GM18907 (cell line): ENCODE measurements at regions not wholly inside any gene's neighbourhood (a gene's known extent, or its start where the extent isn't known, plus 50 kb on each side); places are given as distances from the start of the nearest gene placed in this dataset.

ENCODE experiments used
- ATAC-seq: cut with Tn5 transposase; IDR thresholded peaks from one replicate; pipeline ENCODE4 v1.9.1; 2021; ENCODE audit warnings: mild to moderate bottlenecking, moderate library complexity; ENCODE audit not compliant: unreplicated experiment

GRCh38 chr7:23971031-23971430 lies 261.0 kb downstream of the STK31 start:
- ATAC-seq: no peak

- no peak for ATAC-seq
Measured at GRCh38 chr7:23972057-23972456, 262.0 kb downstream of the STK31 start.

GRCh38 chr7:23973264-23973663 lies 263.2 kb downstream of the STK31 start:
- ATAC-seq: no peak

- ATAC-seq: no peak
Measured at GRCh38 chr7:23980081-23980480, 270.1 kb downstream of the STK31 start.

GRCh38 chr7:23981314-23981713 lies 271.3 kb downstream of the STK31 start:
- ATAC-seq: no peak

GRCh38 chr7:23981758-23982157 lies 271.7 kb downstream of the STK31 start:
- no peak for ATAC-seq

- ATAC-seq: no peak
Measured at GRCh38 chr7:24005517-24005916, 278.5 kb upstream of the NPY start.

GRCh38 chr7:24010495-24010894 lies 273.5 kb upstream of the NPY start:
- no peak for ATAC-seq

- peak; percentile 93 for ATAC-seq
Measured at GRCh38 chr7:24017519-24017918, 266.5 kb upstream of the NPY start.

GRCh38 chr7:24018331-24018730 lies 265.7 kb upstream of the NPY start:
- ATAC-seq: no peak

- no peak for ATAC-seq
Measured at GRCh38 chr7:24019841-24020240, 264.1 kb upstream of the NPY start.

GRCh38 chr7:24024276-24025068 lies 259.5 kb upstream of the NPY start:
- peak; percentile 60 for ATAC-seq

GRCh38 chr7:24025094-24025493 lies 258.9 kb upstream of the NPY start:
- peak; percentile 66 for ATAC-seq

GRCh38 chr7:24025765-24026164 lies 258.2 kb upstream of the NPY start:
- no peak for ATAC-seq

- ATAC-seq: no peak
Measured at GRCh38 chr7:24026351-24026750, 257.6 kb upstream of the NPY start.

- ATAC-seq: no peak
Measured at GRCh38 chr7:24029068-24029467, 254.9 kb upstream of the NPY start.

- ATAC-seq: no peak
Measured at GRCh38 chr7:24034251-24034650, 249.7 kb upstream of the NPY start.

- no peak for ATAC-seq
Measured at GRCh38 chr7:24035366-24036032, 248.5 kb upstream of the NPY start.

- no peak for ATAC-seq
Measured at GRCh38 chr7:24036033-24036412, 248.0 kb upstream of the NPY start.

- ATAC-seq: no peak
Measured at GRCh38 chr7:24038993-24039392, 245.0 kb upstream of the NPY start.

GRCh38 chr7:24039991-24040624 lies 243.9 kb upstream of the NPY start:
- ATAC-seq: no peak

GRCh38 chr7:24042028-24042427 lies 242.0 kb upstream of the NPY start:
- ATAC-seq: no peak
